Hepatocyte (in vitro differentiated cells): ENCODE measurements at regions not wholly inside any gene's neighbourhood (a gene's known extent, or its start where the extent isn't known, plus 50 kb on each side); places are given as distances from the start of the nearest gene placed in this dataset.

ENCODE experiments used
- DNase-seq: peaks from one replicate; pipeline ENCODE4 v3.0.0-alpha.2; 2016; ENCODE audit warnings: low spot score
- H2AFZ ChIP-seq: fragments of 200-600 bp; sonication (generic); 2 replicates; pipeline ENCODE4 v1.6.0; 2016; ENCODE audit warnings: antibody characterized with exemption, mild to moderate bottlenecking
- H3K27ac ChIP-seq: fragments of 200-600 bp; sonication (generic); 2 replicates; pipeline ENCODE4 v1.5.1; 2016; ENCODE audit warnings: mild to moderate bottlenecking
- H3K27me3 ChIP-seq: fragments of 200-600 bp; sonication (generic); 2 replicates; pipeline ENCODE4 v1.6.1; 2016
- H3K36me3 ChIP-seq: fragments of 200-600 bp; sonication (generic); replicated peaks from 2 replicates; pipeline ENCODE4 v1.5.1; 2016; ENCODE audit warnings: low read depth; ENCODE audit not compliant: insufficient read depth
- H3K4me1 ChIP-seq: fragments of 200-600 bp; sonication (generic); 2 replicates; pipeline ENCODE4 v1.5.1; 2016; ENCODE audit warnings: mild to moderate bottlenecking, moderate library complexity; ENCODE audit not compliant: insufficient read depth
- H3K4me2 ChIP-seq: fragments of 200-600 bp; sonication (generic); 2 replicates; pipeline ENCODE4 v1.6.0; 2016
- H3K4me3 ChIP-seq: fragments of 200-600 bp; sonication (generic); 2 replicates; pipeline ENCODE4 v1.5.1; 2016; ENCODE audit warnings: mild to moderate bottlenecking
- H3K79me2 ChIP-seq: fragments of 200-600 bp; sonication (generic); 2 replicates; pipeline ENCODE4 v1.6.0; 2017; ENCODE audit warnings: mild to moderate bottlenecking
- H3K9me2 ChIP-seq: fragments of 200-600 bp; sonication (generic); replicated peaks from 2 replicates; pipeline ENCODE4 v1.6.0; 2017; ENCODE audit warnings: mild to moderate bottlenecking; ENCODE audit not compliant: insufficient read depth
- H3K9me3 ChIP-seq: fragments of 200-600 bp; sonication (generic); 2 replicates; pipeline ENCODE4 v1.5.1; 2016; ENCODE audit warnings: low read depth, mild to moderate bottlenecking
- H4K20me1 ChIP-seq: fragments of 200-600 bp; sonication (generic); 2 replicates; pipeline ENCODE4 v1.6.0; 2016; ENCODE audit warnings: mild to moderate bottlenecking; ENCODE audit not compliant: insufficient read depth, poor library complexity, severe bottlenecking
- EZH2 ChIP-seq: fragments of 200-600 bp; sonication (generic); IDR thresholded peaks from 2 replicates; pipeline ENCODE4 v1.6.1; 2016; ENCODE audit warnings: antibody characterized with exemption, mild to moderate bottlenecking, borderline replicate concordance
- EZH2phosphoT487 ChIP-seq: fragments of 200-600 bp; sonication (generic); IDR thresholded peaks from one replicate; pipeline ENCODE4 v1.6.1; 2018; ENCODE audit warnings: antibody characterized with exemption, mild to moderate bottlenecking, low read depth, moderate library complexity; ENCODE audit not compliant: unreplicated experiment, severe bottlenecking
- WGBS: methylation state at CpG from one replicate; pipeline ENCODE4 v1.1.6; 2016; ENCODE audit warnings: low lambda C conversion rate; ENCODE audit errors: missing lambda C conversion rate; 5-methylcytosine and 5-hydroxymethylcytosine counted together
- TF ChIP-seq, protein P1 (sequence below): fragments of 200-600 bp; sonication (generic); IDR thresholded peaks from 2 replicates; pipeline ENCODE4 v1.5.1; 2016; ENCODE audit warnings: antibody characterized with exemption, mild to moderate bottlenecking; ENCODE audit not compliant: poor library complexity

GRCh38 chr1:232425421-232425820, 204.5 kb downstream of the SIPA1L2 start:
- no peaks in the 10 kb centered on the region for H3K27me3 ChIP-seq
- no peak overlapping the region for H3K4me2 ChIP-seq
- H3K9me3 ChIP-seq, result no peaks in the 10 kb centered on the region
- 97% methylated on average over 15 of the region's 15 CpGs for WGBS
- DNase-seq, result no peak
- TF ChIP-seq EZH2phosphoT487, result no peak
- peaks cover 11% of the 10 kb centered on the region for H3K4me1 ChIP-seq
- no peaks in the 10 kb centered on the region for H3K79me2 ChIP-seq
- H3K36me3 ChIP-seq, result no peaks in the 10 kb centered on the region
- H3K27ac ChIP-seq, result no peak overlapping the region
- H3K4me3 ChIP-seq, result no peak overlapping the region
- H3K9me2 ChIP-seq, result no peaks in the 10 kb centered on the region
- no peak overlapping the region for H2AFZ ChIP-seq
- no peaks in the 10 kb centered on the region for H4K20me1 ChIP-seq

GRCh38 chr1:232423591-232423990, 206.3 kb downstream of the SIPA1L2 start:
- no peak overlapping the region for H3K4me3 ChIP-seq
- no peaks in the 10 kb centered on the region for H3K36me3 ChIP-seq
- TF ChIP-seq EZH2 (no peak), EZH2phosphoT487 (no peak)
- TF ChIP-seq, protein P1, sequence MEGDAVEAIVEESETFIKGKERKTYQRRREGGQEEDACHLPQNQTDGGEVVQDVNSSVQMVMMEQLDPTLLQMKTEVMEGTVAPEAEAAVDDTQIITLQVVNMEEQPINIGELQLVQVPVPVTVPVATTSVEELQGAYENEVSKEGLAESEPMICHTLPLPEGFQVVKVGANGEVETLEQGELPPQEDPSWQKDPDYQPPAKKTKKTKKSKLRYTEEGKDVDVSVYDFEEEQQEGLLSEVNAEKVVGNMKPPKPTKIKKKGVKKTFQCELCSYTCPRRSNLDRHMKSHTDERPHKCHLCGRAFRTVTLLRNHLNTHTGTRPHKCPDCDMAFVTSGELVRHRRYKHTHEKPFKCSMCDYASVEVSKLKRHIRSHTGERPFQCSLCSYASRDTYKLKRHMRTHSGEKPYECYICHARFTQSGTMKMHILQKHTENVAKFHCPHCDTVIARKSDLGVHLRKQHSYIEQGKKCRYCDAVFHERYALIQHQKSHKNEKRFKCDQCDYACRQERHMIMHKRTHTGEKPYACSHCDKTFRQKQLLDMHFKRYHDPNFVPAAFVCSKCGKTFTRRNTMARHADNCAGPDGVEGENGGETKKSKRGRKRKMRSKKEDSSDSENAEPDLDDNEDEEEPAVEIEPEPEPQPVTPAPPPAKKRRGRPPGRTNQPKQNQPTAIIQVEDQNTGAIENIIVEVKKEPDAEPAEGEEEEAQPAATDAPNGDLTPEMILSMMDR, result no peak
- no peaks in the 10 kb centered on the region for H3K9me2 ChIP-seq
- H3K4me1 ChIP-seq, result peaks cover under 1% of the 10 kb centered on the region
- no peak overlapping the region for H3K4me2 ChIP-seq
- no peak for DNase-seq
- no peak overlapping the region for H2AFZ ChIP-seq
- H3K27ac ChIP-seq, result no peak overlapping the region
- no peaks in the 10 kb centered on the region for H3K9me3 ChIP-seq
- 75% methylated on average over 3 of the region's 3 CpGs for WGBS
- no peaks in the 10 kb centered on the region for H3K27me3 ChIP-seq
- H4K20me1 ChIP-seq, result no peaks in the 10 kb centered on the region
- H3K79me2 ChIP-seq, result no peaks in the 10 kb centered on the region

GRCh38 chr1:232422898-232423297, 207.0 kb downstream of the SIPA1L2 start:
- no peak overlapping the region for H2AFZ ChIP-seq
- 92% methylated on average over 8 of the region's 8 CpGs for WGBS
- H3K4me3 ChIP-seq, result no peak overlapping the region
- no peaks in the 10 kb centered on the region for H3K79me2 ChIP-seq
- H3K4me2 ChIP-seq, result no peak overlapping the region
- no peak for TF ChIP-seq EZH2
- TF ChIP-seq, protein P1, result no peak
- TF ChIP-seq EZH2phosphoT487, result no peak
- no peaks in the 10 kb centered on the region for H3K36me3 ChIP-seq
- no peaks in the 10 kb centered on the region for H3K4me1 ChIP-seq
- no peaks in the 10 kb centered on the region for H4K20me1 ChIP-seq
- DNase-seq, result no peak
- H3K27ac ChIP-seq, result no peak overlapping the region
- H3K9me3 ChIP-seq, result no peaks in the 10 kb centered on the region
- H3K27me3 ChIP-seq, result no peaks in the 10 kb centered on the region
- H3K9me2 ChIP-seq, result no peaks in the 10 kb centered on the region

- H3K4me2 ChIP-seq, result no peak overlapping the region
- H3K9me3 ChIP-seq, result no peaks in the 10 kb centered on the region
- H3K4me3 ChIP-seq, result no peak overlapping the region
- H3K9me2 ChIP-seq, result no peaks in the 10 kb centered on the region
- no peaks in the 10 kb centered on the region for H4K20me1 ChIP-seq
- no peak for DNase-seq
- no peaks in the 10 kb centered on the region for H3K79me2 ChIP-seq
- H2AFZ ChIP-seq, result no peak overlapping the region
- no peak for TF ChIP-seq EZH2phosphoT487
- TF ChIP-seq, protein P1, result no peak
- no peaks in the 10 kb centered on the region for H3K36me3 ChIP-seq
- no peak overlapping the region for H3K27ac ChIP-seq
- no peaks in the 10 kb centered on the region for H3K27me3 ChIP-seq
- no peaks in the 10 kb centered on the region for H3K4me1 ChIP-seq
Measured at GRCh38 chr1:232422098-232422497, 207.8 kb downstream of the SIPA1L2 start.
